Kidney tubule cell (primary cell): ENCODE measurements at regions not wholly inside any gene's neighbourhood (a gene's known extent, or its start where the extent isn't known, plus 50 kb on each side); places are given as distances from the start of the nearest gene placed in this dataset.

Experiments used
- DNase-seq: peaks from one replicate; pipeline ENCODE4 v3.0.0-alpha.2; 2018; ENCODE audit warnings: low spot score

DNA sequence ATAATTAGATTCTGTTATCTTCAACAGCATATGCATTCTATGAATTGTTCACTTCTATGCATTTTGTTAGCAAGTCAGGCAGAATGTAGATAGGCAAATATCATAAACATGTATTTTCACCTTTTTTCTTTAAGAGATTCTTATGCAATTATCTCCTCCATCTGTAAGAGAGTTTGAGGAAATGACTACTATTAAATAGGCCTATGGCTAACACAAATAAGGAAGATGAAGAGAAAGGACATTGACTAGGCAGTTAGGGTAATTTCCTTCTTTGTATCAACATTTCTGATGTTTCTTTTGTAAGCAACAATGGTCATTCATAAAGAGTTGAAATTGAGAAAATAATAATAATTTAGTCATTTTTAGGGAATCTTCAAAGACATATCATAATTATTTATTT lies 145.2 kb upstream of the CDH12 start:
- no peak for DNase-seq

DNA sequence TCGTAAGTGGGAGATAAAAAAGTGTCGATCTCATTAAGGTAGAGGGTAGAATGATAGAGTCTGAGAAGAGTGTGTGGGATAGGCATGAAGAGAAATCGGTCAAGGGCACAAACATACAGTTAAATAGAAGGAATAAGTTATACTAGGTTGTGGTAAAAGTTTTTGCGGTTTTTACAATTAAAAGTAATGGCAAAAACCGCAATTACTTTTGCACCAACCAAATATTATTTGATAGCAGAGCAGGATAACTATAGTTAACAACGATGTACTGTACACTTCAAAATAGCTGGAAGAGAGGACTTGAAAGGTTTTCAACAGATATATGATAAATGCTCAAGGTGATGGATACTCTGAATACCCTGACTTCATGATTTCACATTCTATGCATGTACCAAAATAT lies 135.8 kb upstream of the CDH12 start:
- no peak for DNase-seq

DNA sequence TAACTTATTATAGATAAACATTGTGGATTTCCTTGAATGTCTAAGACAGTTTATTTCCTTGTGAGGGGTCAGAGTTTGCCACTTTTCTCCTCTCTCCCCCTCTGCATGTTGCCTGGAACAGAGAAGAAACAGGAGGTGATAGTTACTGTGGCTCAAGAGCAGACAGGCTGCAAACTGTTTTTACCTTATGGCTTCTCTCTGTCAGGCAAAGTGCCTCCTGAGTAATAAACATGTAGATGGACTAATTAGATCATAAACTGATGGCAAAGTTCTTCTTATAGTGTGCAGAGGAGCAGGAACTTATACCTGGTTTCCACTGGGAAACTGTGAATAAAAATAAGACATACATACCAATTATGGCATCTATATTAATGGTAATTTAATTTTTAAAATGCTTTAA lies 133.1 kb upstream of the CDH12 start:
- no peak for DNase-seq

DNA sequence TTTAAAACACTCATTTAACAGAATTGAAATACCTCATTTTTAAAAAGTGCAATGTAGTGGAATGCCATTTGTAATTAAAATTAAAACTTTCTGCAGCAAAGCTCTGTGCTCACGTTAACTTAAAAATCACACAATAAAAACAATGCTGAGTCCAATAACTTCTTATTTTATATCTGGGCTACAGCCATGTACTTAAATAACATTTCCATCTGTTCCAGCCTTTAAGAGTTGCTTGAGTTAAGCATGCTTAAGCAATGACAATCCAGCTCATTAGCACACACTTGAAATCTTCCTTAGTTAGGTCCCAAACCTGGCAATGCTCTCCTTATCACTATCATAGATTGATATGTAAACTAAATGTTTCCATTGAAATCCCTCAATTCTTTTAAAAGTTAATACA lies 132.3 kb upstream of the CDH12 start:
- DNase-seq = no peak

DNA sequence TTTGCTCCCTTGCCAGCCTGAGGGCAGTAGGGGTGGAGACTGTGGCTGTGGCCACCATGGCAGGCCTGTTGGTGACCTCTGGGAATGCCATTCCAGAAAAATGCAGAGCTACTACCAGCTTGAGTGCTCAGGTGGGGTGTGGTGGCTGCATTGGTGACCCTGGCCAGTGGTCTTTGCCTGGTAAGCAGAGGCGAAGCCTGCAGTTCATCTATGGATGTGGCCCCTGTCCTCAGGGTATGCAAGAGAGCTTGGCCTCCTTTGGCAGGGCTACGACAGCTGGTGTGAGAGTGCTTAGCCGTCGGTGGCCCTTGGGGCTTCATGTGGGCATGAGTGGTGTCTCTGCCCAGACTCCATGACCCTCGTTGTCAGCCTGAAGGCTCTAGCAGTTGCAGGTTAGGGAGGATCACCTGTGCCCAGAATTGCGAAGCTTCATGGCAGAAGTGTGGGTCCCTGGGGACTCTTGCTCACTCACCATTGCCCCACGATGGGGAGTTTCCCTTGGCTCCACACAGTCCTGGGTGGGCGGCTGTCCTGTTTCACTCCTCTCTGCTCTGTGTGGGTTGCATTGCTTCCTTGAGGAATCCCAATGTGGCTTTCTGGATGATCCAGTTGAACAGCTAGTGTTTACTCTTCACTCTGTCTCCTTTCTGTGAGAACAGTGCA lies 117.9 kb upstream of the CDH12 start:
- no peak for DNase-seq

DNA sequence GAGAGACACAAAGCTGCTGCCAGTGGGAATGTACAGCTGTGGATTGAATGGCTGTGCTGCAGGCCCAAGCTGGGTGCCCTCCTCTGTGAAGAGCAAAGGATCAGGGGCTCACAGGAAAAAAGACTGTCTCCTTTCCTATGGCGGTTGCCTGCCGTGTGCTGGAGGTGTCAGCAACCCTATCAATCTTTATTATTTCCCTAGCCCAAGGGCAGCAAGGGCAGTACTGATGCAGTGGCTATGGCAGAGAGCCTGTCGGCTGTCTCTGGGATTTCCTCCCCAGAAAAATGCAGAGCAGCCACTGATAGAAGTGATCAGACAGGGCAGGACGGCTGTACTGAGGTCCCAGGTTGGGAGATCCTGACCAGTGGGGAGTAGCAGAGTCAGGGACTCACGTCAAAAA lies 117.3 kb upstream of the CDH12 start:
- DNase-seq = no peak

DNA sequence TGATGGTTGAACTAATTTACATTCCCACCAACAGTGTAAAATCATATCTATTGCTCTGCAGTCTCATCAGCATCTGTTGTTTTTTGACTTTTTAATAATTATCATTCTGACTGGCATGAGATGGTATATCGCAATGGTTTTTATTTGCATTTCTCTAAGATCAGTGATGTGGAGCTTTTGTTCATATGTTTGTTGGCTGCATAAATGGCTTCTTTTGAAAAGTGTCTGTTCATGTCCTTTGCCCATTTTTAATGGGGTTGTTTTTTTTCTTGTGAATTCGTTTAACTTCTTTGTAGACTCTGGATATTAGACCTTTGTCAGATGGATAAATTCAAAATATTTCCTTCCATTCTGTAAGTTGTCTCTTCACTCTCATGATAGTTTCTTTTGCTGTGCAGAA lies 115.2 kb upstream of the CDH12 start:
- DNase-seq = no peak

DNA sequence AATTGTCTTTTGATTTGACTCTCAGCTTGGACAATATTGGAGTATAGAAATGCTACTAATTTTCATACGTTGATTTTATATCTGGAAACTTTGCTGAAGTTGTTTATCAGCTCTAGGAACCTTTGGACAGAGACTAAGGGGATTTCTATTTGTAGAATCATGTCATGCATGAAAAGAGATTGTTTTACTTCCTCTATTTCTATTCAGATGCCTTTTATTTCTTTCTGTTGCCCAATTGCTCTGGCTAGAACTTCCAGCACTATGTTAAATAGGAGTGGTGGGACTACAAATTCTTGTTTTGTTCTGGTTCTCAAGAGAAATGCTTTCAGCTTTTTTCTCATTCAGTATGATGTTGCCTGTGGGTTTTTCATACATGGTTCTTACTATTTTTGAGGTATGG lies 112.8 kb upstream of the CDH12 start:
- DNase-seq = no peak

DNA sequence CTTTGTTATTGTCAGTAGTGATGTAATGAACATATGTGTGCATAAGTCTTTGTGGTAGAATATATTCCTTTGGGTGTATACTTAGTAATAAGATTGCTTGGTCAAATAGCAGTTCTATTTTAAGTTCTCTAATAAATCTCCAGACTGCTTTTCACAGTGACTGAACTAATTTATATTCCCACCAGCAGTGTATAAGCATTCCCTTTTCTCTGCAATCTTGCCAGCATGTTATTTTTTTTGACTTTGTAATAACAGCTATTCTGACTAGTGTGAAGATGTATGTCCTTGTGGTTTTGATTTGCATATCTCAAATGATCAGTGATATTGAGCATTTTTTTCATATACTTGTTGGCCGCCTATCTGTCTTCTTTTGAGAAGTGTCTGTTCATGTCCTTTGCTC lies 111.5 kb upstream of the CDH12 start:
- DNase-seq = no peak

DNA sequence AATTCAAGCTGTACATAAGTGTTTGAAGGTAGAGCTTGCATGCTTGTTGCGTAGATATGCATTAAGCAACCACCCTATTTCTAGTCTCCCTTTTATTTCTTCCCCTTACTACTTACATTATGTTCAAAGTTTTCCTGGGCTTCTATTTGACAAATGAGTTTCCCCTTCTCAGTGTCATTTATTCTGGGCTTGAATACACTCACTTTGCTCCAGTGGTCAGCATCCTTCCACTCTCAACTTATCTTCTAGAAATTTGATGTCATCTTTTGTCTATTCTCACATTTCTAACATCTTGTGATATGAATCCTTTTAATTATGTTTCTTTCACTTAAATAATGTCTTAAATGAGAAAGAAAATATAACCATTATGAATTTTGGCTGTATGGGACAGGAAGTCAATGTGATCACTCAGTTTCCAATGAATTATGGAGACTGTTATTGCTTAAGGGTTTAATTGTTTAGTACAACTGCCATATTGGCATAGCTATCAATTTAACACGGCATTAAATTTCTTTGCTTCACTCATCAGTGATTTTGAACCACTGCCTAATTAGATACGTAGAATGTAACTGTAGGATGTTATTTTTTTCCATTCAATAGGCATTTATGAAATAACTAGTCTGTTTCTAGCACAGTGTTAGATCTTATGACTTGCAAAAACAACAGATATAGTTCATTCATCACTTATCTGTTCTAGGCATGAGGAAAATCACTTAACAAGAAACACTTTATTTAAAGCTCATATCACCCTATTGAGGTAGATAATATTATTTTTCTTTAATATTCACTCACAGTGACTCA lies 105.5 kb upstream of the CDH12 start:
- DNase-seq = no peak

DNA sequence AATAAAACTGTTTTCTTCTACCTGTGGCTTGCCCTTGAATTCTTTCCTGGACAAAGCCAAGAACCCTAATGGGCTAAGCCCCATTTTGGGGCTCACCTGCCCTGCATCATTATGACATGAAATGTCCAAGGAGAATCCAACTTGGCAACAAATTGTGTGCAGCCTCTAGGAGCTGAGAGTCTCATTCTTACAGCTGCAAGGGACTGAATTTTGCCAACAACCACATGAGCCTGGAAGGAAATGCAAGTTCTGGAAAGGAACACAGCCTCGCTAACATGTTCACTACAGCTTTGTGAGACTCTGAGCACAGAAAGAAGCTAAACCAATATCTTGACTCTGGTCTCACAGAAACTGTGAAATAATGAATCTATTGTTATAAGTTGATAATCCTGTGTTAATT lies 94.8 kb upstream of the CDH12 start:
- no peak for DNase-seq

DNA sequence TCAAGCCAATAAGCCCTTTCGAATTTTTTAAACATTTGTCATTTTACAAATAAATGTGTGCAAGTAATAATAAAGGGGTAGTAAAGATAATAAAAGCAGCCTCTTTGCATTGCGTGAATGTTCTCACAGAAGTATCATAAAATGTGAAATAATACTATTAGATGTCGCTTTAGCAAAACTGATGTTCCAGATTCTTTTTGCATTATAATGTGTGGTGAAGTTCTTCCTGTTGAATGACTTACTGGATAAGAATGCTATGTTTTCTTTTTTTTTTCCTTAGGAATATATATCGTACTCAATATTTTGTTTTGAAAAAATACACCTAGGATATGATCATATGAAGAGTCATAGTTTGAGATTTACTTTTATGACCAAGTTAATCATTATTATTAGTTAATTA lies 85.2 kb upstream of the CDH12 start:
- DNase-seq = no peak

DNA sequence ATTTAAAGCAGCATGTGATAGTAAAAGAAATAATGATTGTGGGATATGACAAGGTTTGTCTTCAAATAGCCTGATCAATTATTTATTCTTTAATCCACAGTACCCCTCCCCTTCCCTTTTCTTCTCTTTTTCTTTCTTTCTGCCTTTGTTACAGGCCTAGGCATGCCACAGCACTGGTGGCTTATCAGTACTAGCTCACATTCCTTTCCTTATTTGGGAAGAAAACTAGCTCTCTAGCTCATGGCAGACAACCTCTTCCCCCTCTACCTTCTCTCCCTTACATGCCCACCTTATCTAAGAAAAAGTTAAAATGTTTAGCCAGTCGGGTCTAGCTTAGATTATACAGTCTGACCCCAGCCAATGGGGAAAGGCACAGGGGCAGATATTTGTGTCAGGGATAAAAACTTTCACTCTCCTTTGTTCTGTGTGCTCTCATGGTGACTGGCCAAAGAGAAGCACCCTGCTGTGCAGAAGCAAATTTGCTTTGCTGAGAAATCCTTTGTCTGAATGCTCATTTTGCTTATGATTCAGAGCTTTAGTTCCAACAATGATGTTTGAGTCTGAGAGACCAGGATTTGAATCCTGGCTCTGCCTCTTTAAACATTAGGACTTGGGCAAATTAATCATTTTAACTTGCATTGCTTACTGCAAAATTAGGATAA lies 75.8 kb upstream of the CDH12 start:
- no peak for DNase-seq

DNA sequence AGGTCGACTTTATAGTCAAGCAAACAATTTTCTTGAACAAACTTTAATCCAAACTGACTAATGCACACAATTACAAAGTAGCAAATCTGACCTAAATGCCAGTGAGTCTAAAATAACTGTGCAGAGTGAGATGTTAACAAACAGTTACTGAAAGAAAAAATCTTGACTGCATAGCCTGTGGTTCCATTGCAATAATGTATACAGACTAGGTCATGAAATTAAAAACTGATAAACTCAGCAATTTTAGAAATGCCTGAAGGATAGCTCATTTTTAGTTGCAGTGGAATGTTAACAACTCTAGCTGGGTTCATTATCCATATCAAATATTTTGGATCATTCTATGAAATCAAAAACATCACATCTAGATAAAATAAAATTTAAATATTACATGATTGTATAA lies 73.4 kb upstream of the CDH12 start:
- no peak for DNase-seq

DNA sequence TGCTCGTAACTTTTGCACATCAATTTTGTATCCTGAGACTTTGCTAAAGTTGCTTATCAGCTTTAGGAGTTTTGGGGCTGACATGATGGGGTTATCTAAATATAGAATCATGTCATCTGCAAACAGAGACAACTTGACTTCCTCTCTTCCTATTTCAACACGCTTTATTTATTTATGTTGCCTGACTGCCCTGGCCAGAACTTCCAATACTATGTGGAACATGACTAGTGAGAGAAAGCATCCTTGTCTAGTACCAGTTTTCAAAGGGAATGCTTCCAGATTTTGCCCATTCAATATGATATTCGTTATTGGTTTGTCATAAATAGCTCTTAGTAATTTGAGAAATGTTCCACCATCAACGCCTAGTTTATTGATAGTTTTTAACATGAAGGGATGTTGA lies 65.4 kb upstream of the CDH12 start:
- no peak for DNase-seq

DNA sequence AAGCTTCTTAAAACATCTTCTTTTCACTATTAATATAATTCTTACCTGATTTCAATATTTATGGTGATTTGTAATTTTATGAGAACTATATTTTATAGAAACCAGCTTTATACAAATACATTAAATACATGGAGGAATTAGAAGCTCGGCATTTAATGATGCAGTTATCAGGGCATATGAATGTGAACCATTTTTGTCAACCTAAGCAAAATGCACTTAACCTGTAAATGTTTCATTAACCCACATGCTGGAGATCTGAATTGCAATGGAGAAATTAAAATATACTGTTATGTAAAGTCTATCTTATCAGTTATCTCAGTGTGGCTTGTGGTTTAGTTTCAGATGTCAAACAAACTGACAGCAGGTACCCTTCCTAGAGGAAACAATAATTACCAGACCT lies 63.2 kb upstream of the CDH12 start:
- DNase-seq = no peak

DNA sequence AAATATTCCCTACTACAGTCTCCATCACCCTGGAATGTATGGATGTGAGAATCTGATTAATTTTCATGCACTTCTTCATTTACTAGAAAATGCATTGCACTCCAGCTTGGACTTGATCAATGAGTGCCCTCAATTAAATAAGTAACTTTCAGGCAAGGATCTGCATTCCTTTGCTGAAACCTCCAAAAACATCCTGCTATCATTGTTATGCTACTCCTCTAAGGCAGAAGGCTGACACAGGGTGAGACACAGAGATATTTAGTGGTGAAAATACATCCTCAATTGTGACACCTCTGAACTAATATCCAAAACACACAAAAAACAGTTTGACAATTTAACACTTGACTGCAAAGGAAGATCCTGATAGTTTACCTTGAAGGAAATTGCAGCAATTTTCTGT lies 57.9 kb upstream of the CDH12 start:
- DNase-seq = no peak

DNA sequence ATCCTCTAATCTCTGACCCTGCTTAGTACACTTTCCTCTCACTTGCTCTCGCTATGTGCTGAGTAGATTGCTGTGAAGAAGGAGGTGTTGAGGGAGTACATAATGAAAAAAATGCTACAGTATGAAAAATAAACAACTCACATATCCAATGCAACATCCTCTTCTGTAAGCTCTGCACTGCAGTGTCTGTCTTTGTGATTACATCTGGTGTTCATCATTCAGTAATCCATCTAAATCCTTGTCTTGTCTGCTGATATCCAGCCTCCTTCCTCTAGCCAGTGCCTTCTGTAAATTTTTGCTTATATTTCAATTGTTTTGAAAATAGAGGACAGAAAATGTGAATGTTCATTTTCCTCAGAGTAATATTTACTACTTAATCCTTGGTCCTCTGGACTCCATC lies 57.4 kb upstream of the CDH12 start:
- no peak for DNase-seq

DNA sequence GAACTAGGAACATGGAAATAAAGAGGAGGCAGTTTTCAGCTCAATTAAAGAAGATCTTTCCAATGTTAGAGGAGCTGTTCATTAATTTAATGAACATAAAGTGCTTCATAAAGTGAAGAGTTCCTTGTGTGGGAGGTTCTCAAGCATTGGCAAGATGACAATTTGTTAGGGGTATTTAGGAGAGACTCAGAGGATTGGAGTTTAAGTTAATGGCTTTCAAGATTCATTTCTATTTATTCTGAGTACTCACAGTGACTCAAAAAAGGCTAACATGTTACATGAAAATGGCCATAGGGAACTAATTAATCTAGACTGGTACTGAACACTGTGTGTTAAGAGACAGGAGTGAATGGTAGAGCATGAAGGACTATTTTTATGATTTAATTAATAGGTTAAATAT lies 55.4 kb upstream of the CDH12 start:
- no peak for DNase-seq

DNA sequence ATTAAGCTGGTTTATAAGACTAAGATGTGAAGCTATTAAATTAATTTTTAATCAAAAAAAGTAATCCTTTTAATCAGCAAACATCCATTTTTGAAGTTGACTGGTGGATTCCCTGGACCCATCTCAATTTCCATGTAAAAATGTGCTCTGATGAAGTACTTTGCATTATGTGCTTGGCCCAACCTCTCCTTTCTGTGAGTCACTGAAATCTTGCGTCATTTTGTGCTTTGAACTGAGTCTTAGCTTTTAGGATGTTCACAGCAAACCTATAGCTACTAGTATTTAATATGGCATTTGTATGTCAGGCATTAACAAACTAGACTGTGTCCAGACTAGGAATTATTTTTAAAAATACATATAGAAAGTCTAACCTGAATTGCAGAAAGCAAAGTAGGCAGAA lies 55.0 kb upstream of the CDH12 start:
- DNase-seq = no peak
